ENCODE measurements at regions not wholly inside any gene's neighbourhood (a gene's known extent, or its start where the extent isn't known, plus 50 kb on each side); places are given as distances from the start of the nearest gene placed in this dataset.

DNA sequence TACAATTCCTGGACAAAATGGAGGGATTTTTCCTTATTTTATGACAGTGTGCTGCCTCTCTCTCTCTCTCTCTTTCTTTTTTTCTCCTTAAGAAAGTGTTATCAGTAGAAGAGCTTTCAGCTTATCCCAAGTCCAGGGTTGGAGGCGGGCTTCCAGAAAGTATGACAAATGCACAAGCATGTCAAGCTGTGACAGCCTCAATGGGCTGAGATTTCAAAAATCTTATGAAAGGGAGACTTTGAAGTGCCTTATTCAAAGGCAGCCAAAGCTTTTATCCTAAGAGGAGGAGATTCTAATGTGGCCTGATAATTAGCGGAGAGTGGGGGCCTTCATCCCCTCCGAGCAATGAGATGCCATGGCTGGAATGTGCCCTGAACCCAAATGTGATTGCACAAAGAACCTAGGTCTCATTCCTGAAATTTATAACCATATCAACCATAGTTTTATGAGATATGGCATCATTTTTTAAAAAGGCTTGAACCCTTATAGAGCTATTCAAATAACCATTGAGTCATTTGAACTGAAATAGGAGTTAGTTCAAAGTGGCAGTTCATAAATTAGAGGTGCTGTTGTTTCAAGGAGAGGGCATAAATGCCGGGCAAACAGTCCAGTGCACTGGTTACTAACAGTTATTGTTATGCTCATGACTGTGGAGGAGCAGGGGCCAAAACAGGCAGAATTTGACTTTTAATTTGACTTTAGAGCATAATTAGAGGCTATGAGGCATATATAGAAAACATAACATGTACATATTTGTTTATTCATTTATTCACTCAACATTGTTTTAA lies 261.6 kb upstream of the THRB start:
- no peak for DNase-seq (ENCODE audit: low read depth, low spot score)

DNA sequence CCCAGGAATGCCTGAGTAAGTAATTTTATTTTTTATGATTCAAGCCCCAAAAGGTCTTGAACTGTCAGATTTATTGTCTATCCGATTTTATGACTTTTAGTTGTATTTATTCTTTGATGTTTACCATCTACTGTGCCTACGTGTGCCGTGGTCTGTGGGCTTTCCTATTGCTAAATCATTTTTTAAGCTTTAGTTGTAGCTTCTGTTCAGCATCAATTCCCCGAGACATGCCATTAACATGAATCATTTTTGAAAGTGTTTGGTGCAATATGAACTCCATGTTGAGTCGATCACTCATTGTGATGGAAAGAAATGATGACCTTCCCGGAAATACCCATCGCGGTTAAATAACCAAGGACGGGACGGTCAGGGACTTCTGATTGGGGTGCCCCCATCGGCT lies 268.7 kb upstream of the THRB start:
- no peak for DNase-seq (ENCODE audit: low read depth, low spot score)

DNA sequence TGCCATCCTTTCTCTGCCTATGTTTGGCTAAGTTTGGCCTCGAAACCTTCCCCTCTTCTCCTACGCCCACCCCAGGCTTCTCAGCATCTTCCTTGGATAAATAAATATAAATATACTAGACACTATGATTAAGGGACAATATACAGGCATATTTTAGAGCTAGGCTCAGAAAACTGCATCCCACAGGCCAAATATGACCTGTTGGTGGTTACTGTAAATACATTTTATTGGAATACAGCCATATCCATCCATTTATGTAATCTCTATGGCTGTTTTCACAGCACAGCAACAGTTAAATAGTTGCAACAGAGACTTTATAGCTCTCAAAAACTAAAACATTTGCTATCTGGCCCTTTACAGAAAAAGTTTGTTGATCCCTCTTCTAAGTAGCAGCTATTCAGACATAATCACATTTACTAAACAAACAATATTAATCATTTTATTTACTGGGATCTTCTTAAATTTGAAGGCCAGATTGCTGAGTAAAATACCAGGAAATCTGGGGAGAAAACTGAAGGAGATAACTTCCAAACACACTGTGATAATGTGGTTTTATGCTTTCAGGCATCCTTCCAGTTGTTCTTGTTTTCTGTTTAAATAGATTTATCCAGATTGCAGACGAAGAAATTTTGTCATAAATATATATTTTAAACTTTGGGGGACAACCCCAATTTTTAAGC lies 269.7 kb upstream of the THRB start:
- no peak for DNase-seq (ENCODE audit: low read depth, low spot score)

DNA sequence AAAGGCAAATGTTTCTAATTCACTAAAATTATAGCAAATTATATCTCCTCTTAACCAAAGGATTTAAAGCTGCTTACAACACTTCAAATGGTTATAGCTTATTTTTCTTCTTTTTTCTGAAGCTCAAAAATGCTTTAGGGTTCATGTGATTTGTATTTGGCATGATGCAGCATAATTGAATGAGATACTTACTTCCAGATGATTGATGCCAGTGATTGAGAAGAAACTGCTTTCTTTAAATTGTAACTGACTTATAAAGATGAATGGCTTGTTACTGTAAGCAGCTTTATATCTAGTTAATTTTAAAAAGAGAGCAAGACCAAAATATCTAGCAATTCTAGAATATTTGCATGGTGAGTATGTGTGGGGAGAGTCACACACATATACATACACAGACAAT lies 270.7 kb upstream of the THRB start:
- no peak for DNase-seq (ENCODE audit: low read depth, low spot score)

DNA sequence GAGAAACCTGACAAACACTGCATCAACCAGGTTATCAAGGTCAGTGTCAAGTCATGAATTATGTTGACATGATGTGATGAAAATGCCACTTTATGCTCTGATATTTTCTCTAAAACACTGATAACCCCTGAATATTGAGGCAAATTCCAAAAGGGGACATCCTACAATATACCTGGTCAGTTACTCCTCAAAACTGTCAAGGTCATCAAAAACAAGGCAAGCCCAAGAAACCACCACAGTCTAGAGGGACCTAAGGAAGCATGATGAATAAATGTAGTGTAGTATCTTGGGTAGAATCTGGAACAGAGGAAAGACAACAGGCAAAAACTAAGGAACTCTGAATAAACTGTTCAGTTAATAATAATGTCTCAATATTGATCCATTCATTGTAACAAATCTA lies 275.3 kb upstream of the THRB start:
- no peak for DNase-seq (ENCODE audit: low read depth, low spot score)

DNA sequence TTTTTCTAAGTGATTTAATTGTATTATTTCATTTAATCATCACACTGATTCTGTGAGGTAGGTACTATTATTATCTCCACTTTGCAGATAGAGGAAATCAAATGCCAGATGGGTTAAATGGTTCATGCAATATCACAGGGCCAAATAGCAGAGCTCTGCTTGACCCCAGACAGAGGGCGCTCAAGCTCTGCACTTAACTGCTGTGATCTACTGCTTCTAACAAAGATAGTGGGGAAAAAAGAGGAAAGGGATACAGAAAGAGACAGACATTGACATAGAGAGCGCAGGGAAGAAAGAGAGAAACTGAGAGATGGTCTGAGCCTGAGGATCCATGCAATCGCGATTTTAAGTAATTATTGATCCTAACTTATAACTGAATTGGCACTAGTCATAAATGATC lies 279.1 kb upstream of the THRB start:
- DNase-seq (ENCODE audit: low read depth, low spot score) = peak; percentile 13

DNA sequence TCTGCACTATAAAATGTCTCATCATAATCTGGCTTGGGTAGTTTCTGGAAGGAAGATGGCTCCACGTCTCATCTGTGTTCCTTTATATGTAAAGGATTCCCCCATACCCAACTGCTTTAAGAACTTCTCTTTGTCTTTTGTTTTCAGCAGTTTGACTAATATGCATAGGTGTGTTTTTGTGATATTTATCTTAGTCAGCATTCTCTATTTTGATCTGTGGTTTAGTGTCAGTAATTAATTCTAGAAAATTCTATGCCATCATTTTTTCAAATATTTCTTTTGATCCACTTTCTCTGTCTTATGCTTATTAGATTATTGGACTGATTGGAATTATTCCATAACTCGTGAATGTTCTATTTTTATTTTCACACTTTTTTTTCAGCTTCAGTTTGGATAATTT lies 286.3 kb upstream of the THRB start:
- DNase-seq (ENCODE audit: low read depth, low spot score) = no peak

DNA sequence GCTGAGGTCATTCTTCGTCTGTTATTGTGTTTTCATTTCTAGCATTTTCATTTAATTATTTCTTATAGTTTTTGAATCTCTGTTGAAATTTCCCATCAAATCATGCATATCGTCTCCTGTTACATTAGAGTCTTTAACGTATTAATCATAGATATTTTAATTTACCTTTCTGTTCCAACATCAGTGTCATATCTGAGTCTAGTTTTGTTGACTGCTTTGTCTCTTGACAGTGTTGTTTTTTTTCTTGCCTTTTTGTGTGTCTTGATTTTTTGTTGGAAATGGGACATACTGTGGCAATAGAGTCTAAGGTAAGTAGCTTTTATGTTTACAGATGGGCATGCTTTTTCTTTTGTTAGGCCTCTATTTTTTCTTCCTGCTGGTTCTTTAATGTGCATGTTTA lies 286.8 kb upstream of the THRB start:
- DNase-seq (ENCODE audit: low read depth, low spot score) = no peak

DNA sequence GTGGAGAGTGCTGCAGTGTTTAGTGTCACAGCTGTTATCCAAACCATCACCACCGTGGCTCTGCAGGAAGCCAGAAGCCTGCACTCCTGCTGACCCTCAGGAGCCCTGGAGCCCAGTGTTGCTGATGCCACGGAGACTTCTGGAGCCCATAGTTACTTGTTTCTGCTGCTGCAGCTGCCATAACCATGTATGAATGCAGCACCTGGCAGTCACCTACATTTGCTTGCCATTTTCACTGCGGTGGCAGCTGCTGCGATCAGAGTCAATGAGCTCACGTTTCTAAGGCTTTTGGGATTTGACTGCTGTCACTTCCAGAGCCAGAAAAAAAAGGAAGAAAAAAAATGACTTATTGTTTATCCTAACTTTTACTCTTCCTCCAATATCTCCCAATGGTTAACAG lies 299.2 kb upstream of the THRB start:
- no peak for DNase-seq (ENCODE audit: low read depth, low spot score)

DNA sequence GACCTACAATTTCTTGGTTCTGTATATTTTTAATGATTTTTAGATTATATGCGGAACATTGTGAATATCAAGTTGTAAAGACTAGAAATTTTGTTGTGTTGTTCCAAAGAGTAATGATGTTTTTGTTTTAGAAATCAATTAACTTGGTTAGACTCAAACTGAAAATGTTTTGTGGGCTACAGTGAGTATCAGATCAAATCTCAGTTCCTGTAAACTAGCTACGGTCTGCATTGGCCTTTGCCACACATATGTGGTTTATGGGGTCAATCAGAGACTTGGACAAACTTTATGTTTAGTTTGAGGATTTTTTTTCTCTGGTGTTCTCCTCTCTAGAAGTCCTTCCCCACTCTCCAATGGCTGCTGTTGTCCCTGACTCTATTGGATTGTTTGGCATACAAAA lies 308.0 kb upstream of the THRB start:
- DNase-seq (ENCODE audit: low read depth, low spot score) = no peak

DNA sequence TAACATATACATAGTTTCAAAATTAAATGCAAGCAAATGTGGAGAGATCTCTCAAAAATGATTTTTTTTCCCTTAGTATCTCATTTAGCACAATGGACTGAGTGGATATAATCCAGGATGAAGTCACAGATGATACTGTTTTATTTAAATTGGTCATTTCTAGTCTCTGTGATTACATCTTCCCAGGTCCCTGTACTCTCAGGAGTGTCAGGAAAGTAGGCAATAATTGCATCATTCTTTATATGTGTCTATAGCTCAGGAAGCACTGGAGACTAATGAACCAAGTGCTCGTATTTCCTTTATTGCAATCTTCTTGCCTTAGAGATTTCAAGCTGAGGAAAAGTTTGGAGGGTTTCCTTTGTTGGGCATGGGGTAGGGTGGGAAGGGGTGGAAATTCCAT lies 309.4 kb upstream of the THRB start:
- DNase-seq (ENCODE audit: low read depth, low spot score) = no peak

DNA sequence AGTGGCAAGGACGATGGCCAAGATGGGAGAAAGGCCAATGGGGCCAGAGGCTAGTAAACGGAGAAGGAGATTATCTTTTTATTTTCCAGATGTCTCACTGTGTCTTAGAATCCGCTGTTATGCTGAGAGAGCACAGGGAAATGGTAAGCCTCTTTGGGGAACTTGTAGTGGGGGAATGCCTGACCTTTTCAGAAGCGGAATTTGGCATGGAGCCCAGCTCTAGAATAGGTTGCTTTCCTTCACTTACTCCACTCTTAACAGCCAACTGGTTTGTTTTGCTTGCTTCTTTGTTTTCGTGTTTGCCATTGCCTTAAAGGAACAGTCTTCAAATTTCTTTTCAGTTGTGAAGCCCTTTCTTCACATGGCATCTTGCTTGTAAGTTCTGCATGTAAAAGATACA lies 316.2 kb upstream of the THRB start:
- DNase-seq (ENCODE audit: low read depth, low spot score) = no peak

DNA sequence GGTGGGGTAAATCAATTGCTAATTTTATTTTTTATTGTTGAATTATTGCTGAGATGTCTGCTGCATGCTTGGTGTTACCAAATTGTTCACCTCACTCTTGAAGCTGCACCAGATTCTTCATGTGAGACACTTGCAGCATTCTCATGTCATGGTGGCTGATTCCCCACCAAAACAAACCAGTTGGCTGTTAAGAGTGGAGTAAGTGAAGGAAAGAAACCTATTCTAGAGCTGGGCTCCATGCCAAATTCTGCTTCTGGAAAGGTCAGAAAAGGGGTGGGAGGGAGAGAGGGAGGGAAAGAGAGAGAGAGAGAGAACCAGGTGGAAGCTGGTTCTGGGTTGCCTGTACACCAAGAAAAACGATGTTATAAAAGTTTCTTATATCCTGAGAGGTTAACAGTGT lies 317.5 kb upstream of the THRB start:
- no peak for DNase-seq (ENCODE audit: low read depth, low spot score)

DNA sequence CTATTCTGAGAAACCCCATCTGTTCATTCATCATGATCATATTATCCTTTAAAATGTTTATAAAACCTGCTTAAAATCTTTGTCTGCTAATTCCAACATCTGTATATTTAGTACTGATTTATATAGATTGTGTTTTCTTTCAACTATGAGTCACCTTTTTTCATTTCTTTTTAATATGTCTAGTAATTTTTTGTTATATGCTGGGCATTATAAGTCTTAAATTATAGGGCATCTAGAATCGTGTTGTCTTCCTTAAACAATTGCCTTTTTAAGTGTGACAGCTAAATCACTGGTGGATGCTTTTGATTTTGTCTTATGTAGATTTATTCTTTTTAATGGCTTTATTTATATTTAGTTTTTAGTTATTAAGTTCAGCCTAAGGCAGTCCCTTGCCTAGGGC lies 323.4 kb upstream of the THRB start:
- DNase-seq (ENCODE audit: low read depth, low spot score) = no peak

DNA sequence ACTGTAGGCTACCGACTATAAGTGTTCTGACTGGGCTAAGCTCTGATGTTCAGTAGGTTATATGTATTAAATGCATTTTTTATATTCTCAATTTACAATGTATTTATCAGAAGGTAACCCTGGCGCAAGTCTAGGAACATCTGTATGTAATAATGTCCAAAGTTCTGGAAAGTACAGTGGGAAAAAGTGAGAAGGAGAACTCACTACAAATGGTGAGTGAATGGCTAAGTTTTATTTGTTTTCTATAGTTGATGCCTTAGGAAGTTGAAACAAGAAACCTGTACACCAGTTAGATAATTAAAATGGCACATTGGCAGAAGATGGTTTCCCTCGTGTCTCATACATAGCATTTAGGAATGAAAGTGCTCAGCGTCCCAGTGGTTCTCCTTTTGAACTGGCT lies 333.4 kb upstream of the THRB start:
- no peak for DNase-seq (ENCODE audit: low read depth, low spot score)

DNA sequence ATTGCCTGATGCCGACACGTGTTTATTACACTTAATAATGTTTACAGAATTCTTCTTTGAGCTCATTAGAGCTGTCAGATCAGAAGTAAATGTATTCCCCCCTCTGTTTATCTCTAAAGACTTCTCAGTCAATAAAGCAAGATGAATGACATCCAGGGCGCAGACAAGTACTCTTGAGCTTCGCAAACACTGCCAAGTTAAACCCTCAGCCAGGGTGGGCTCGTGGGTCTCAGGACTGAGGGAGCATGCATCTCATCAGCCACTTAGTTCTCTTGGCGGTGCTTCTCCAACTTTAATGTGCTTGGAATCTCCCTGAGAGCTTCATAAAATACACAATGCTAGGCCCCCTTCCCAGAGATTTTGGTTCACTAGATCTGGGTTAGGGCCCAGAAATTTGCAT lies 333.9 kb upstream of the THRB start:
- DNase-seq (ENCODE audit: low read depth, low spot score) = no peak

DNA sequence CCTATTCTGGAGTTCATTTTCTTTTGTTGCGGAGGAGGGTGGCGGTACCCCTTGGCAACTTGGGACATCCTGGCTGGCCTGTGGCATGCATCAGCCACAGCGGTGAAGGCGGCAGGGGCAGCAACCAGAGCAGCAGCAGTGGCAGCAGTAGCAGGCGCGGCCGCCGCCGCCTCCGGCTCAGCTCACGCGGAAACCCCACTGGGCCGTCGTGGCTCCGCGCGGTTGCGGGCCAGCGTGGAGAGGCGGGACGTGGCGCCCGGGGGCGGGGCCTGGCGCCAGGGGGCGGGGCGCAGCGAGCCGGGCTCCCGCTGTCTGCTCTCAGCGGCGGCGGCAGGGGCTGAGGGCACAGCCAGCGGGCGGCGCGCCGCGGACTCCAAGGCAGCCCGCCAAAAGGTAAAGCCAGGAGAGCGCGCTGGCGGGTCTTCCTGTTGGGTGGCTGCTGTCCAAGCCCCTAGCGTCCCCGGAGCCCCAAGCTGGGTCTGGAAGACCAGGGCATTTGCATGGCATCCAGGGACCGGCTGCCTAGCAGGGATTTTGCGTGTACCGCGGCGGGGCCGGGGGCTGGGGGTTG lies 334.4 kb upstream of the THRB start:
- DNase-seq (ENCODE audit: low read depth, low spot score) = no peak

DNA sequence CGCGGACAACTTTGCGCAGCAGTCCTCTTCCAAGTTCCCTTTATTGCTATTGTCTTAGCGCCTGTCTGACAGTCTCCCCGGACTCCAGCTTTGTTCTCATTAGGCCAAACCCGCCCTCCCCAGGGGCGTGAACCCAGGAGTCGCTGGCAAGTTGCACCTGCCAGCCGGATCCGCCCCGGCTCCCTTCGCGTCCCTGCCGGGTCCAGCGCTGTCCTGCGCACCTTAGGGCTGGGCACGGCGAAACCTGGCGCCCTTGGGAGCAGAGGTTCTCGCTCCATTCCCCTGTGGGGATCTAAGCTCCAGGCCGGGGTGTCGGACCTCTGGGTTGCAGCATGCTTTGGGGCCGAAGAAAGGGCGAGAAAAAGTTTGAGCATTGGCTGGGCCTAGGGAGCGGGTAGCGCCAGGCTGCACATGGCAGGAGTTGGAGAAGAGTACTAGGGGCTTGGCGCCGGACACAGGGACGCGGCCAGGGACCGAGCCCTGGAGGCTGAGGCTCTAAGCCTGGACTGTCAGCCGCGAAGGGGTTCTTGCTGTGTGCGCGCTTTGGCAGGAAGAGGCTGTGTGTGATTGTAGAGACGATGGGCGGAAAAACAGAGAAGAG lies 335.1 kb upstream of the THRB start:
- no peak for DNase-seq (ENCODE audit: low read depth, low spot score)

DNA sequence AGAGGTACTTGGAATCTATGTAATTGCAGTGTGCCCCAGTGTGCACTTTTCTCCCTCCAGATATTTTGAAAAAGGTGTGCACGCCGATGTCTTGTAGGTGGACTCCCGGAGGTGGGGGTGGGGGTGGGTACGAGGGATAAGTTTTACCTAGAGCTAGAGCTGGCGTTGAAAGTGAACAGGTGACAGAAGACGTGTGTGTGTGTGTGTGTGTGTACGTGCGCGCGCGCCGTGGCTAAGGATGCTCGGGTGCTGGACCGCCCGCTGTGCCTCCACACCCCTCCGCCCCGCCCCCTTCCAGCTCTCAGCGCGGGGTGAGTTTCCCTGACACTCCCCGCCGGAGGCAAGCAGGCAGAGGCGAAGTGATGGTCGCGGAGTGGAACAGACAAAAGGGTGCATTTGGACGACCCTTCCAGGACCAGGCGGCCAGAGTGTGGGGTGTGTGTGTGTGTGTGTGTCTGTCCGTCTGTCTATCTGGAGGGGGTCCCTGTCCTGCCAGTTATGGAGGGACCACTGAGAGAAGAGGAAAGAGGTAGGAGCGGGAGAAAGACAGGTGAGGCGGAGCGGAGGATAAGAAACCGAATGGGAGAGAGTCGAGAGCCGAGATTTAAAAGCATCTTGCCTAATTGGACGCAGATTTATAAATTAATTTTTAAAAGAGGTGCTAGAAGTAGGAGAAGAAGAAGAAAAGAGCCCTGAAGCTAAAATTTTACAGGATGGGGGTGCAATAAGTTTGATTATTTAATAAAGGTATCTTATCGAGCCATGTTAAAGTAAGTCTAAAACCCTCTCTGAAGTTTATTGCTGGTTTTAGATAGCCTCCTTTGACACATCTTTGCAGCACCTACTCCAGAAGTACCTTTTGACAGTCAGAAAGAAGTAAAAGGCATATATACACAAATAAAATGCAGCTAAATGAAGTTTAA lies 335.8 kb upstream of the THRB start:
- DNase-seq (ENCODE audit: low read depth, low spot score) = no peak

DNA sequence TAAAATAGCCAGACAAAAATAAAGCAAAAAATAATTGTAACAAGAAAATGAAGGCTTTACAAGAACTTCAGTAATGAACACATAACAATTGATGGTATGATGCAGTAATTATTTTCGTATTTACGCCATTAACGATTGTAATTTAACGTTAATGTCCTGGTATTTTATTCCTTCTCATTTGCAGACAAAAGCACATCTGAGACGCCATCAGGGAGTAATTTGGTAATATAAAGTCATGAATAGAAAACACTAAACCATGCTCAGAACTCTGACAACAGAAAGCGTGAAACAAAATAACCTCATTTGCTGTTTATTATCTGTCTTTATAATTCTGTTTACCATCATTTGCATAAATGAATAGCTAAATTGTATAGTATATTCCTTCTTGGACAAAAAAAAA lies 336.6 kb upstream of the THRB start:
- no peak for DNase-seq (ENCODE audit: low read depth, low spot score)

DNA sequence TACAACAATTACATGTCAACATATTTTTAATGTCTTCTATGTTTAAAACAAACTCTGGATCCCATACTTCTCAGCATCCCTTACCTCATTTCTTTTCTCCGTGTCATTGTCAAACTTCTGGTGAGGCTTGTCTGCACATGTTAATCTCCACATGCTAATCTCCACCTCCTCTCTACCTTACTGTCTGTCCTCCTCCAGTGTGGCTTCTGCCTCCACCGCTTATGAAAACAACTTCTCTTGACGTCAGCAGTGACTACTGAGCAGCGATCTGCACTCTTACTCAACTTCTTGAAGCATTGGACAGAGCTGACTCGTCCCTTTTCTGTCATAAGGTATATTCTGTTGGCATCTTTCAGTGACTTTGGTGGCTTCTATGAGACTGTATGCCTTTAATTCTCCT lies 338.2 kb upstream of the THRB start:
- DNase-seq (ENCODE audit: low read depth, low spot score) = no peak

DNA sequence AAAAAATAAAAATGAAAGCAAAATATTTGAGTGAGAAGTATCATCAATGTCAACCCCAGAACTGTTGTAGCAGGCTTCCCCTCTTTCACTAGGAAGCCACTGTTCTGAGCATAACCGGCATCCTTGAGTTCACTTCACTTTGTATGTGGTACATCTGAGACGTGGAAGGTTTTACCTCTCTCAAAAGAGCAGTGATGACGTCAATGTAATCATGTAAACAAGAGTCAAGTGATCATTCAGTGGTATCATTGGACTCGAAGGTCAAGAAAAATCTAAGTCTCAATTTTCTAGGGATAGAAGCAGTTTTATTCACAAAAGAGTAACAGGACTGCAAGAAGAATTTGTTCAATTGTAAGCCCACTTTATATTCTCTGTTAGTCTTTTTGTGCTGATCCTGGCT lies 339.8 kb upstream of the THRB start:
- no peak for DNase-seq (ENCODE audit: low read depth, low spot score)

All from pulmonary artery endothelial cell (primary cell).